SHP77 treated with DMSO at 0.1 percent for 48 hours (cell line): ENCODE measurements at regions not wholly inside any gene's neighbourhood (a gene's known extent, or its start where the extent isn't known, plus 50 kb on each side); places are given as distances from the start of the nearest gene placed in this dataset.
"Not testable (repeated sequence)": the region's sequence is repeated elsewhere in the genome, so short reads cannot be mapped to it uniquely, and the experiment has no call there.

Experiments used
- DNase-seq: peaks from one replicate; lab custom pipeline; 2025; lab: John Stamatoyannopoulos, UW

DNA sequence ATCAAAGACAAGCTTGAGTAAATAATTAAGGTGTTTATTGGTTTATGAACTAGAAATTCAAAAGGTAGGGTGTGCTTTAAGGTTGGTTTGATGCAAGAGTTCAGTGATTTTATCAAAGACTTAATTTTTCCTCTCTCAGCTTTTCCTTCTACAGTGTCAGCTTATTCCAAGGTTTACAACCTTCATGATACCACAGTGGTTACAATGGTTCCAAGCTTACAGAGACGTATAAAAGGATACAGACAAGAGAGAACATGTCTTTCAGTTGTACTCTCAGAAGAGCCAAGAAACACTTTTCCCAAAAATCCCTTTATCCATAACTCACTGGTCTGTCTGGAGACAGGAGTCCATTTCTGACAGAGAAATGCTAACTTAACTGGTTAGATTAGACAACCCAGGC lies 93.5 kb upstream of the LOC128125822 start:
- DNase-seq, result no peak

DNA sequence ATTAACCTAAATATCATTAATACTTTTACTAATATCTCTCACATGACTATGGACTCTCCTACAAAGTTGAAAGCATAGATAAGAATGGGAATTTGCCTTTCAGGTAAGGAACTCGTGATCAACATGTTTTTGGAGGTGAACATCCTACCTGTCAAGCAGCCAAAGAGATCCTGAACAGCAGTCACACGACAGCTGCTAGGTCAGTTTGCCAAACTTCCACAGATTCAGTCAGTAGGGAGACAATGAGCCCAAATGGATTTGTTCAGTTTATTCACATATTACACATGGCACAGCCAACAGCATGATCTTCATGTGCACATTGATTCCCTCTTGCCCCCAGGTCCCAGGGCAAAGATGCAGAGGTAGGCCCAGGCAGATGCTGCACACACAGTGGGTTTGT lies 86.1 kb upstream of the LOC128125822 start:
- no peak for DNase-seq

DNA sequence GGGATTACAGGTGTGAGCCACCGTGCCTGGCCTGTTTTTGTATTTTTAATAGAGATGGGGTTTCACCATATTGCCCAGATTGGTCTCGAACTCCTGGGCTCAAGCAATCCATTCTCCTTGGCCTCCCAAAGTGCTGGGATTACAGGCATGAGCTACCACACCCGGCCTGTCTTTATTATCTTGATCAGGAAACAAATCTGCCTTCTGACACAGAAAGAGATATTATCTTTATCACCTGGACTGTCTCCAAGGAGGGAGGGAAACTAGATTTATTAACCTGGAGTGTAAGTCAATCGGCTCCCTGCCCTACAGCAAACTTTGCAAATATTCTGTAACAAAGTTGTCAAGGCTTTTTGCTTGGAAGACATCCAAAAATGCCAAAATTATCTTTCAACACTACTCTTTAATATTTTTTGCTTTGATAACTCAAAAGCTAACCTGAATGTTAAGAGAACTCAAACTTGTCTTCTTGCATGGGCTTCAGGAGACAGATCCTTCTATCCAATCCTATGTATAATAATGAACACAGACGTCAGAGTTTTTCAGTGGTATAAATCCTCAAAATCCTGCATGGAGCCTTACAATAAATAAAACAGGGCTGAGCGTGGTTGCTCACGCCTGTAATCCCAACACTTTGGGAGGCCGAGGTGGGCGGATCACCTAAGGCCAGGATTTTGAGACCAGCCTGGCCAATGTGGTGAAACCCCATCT lies 85.0 kb upstream of the LOC128125822 start:
- no peak for DNase-seq

DNA sequence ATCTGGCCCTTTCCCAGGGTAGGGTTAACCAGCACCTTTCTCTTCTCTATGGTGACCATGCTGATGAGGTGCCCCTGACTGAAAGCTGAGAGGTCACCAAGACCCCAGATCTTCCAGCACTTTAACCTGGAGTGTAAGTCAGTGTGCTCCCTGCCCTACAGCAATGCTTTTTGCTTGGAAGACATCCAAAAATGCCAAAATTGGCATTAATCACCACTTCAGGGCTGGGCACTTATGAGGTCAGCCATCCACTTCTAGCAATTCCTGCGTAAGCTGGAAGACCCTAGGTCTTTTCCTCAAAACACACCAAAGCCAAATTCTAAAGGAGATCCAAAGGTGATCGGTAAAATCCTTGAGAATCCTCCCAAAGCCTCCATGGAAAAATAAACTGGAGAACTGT lies 81.2 kb upstream of the LOC128125822 start:
- no peak for DNase-seq

DNA sequence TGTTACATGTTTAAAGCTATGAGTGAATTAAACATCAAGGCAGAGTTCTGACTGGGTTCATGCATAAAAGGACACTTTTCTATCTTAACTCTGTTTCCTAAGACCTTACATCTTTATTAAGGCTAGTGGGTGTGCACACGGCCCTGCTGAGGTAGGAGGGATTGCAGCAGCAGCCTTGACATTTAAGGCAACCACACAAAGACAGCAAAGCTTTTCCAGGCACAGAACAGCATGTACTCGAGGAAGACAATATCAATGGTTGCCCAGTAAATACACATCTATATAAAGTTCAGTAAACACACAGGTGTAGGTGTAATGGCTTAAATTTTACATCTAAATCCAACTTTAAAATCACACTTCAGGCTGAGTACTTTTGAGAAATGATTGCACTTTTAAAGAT lies 79.8 kb upstream of the LOC128125822 start:
- DNase-seq, result no peak

DNA sequence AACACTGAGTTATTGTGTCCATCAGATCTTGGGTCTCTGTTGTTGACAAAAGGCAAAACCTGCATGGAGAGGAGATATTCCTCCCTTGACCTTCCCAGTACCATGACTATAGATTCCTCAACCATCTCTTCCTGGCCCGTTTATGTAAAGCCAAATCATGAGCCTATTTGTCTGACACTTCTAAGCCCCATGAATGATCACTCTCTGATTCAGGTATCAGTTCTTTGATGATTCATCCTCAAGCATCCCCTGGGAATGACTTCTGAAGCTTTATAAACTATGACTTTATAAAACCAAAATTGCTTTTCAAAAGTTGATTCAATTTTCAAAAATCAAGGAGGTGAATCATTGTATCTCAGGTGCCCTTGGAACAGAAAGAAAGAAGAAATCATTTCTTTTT lies 78.7 kb upstream of the LOC128125822 start:
- DNase-seq, result no peak

DNA sequence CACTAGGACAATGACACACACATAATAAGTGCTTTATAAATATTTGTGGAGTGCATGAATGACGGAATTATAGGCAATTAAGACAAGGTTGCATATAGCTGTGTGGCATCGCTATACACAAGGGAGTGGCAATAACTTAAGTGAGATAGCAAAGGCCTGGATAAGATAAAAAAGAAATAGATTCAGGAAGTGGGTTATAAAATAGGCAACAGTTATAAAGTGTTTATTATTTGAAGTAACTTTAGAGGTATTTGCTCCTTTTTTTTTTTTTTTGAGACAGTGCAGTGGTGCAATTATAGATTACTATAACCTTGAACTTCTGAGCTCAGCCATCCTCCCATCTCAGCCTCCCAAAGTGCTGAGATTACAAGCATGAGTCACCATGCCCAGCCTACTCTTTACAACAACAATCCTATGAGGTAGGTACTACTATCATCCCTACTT lies 75.9 kb upstream of the LOC128125822 start:
- peak; percentile 30 for DNase-seq

DNA sequence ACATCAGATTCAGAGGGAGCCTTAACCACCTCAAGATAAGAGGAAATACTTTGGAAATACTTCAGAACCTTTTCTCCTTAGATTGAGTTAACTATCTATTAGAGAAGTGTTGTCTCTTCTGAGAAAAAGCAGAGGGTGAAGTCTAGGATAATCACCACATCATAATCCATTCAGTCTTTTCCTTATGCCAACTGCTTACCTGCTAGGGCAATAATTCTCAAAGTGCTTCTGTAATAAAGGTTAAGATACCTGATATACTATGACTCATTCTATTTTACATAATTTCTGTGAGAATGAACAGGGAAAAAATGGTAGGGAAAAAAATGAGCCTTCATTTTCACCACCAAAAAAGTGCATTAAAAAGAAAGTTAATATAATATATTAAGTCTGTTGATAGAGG lies 70.1 kb upstream of the LOC128125822 start:
- no peak for DNase-seq

DNA sequence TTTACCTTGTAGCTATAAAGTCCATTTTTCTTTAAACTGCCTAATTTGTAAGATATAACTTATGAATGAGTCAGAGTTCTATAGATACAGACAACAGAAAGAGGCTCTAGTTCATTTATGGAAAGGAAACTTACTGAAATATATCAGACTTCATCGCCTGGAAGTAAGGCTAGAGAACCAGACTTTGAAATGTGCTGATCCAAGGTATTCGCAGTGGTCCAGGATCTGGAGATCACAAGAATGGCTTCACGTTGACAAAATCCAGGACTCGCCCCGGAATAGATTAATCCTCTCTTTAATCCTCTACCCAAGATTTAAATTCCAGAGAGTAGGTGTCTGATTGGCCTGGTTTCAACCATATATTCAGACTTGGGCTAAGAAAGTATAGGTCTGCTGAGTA lies 69.1 kb upstream of the LOC128125822 start:
- DNase-seq, result no peak

DNA sequence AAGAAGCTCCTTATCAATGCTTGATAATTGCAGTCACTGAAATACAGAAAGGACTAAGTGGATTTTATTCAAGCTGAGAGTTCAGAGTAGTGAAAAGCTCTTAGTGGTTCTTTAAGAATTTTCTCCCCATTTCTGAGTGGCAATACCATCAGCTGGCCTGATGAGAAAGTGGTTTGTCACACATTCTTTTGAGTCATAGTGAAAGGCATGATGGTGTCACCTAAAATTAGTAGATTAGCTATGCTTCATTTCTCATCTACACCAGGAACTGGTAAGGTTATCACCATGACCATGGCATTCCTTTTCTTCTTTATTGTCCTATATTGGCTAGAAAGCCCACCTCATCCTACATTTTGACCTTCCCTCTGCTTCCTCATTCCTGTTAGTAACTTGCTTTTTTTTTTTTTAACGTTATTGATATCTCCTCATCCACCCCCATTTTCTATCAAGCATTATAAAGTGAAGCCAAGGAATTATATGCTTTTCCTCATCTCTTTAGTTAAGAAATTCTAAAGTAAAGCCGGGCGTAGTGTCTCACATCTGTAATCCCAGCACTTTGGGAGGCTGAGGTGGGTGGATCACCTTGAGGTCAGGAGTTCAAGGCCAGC lies 67.4 kb upstream of the LOC128125822 start:
- DNase-seq, result no peak

DNA sequence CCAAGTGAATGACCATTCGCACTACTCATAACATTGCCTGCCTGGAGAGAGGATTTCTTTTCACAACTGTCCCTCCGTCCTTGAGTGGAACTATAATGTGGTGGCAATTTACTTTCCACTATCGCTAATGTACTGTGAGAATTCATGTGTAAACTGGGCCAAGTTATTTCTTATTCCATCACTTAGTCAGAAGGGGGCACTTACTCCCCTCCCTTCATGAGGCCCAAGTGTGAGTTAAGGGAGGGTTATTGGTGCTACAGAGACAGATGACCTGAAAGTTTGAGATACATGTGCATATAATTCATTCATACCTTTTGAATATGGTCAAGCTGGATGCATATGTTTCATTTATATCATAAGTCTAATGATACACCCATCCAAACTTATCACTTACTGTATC lies 65.2 kb upstream of the LOC128125822 start:
- no peak for DNase-seq

DNA sequence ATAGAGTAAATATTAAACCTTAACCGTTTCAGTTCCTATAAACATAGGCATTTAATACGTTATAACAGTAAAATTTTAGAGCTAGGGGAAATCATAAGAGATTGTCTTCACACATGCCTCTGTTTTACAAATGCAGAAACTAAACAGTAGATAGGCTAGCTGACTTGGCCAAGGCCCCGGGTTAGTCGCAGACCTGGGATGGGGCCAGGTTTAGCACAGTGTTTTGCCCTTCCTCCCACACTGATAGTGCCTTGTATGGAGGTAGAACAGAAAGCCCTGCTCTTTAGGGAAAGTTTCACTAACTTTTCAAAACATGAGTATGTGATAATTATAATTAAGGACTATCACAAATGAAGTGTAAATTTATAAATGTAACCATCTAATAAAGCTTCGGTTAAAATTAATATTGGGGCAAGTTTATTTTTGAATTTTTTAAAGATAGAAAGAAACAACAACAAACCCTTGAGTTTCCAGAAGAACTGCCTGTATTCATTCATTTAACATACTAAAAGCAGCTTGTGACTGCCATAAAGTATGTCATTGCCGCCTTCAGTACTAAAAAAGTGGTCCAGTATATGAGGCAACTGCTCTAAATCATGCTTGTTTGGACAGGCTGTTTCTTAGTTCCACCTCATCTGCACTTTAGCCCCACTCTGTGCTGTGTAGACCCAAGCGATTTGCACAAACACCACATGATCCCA lies 62.5 kb upstream of the LOC128125822 start:
- no peak for DNase-seq

DNA sequence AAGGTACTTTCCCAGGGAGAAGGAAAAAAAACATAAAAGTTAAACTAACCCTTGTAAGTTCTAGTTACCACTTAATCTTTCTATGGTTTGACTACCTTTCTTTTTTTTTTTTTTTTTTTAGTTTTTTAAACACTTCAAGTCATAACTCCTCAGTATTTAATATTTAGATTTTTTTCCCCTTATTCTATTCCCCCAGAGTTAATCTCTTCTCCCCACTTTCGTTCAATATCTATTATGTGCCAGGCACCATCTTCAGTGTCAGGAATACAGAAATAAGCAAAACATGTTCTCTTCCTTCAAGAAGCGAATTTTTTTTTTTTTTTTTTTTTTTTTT lies 62.0 kb upstream of the LOC128125822 start:
- DNase-seq, result no peak

DNA sequence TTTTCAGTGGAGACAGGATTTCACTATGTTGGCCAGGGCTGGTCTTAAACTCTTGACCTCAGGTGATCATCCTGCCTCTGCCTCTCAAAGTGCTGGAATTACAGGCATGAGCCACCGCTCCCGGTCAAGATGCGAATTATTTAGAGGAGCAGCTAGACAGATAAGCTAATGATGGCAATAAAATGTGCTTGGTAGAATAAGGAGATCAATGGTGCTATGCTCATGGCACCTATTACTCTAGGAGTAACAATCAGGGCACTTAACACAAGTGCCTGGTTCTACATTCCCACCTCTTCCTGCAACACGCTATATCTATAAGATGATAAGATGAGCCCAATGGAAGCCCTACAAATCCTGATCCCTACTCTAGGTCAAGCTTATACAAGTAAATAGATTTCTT lies 61.4 kb upstream of the LOC128125822 start:
- no peak for DNase-seq

DNA sequence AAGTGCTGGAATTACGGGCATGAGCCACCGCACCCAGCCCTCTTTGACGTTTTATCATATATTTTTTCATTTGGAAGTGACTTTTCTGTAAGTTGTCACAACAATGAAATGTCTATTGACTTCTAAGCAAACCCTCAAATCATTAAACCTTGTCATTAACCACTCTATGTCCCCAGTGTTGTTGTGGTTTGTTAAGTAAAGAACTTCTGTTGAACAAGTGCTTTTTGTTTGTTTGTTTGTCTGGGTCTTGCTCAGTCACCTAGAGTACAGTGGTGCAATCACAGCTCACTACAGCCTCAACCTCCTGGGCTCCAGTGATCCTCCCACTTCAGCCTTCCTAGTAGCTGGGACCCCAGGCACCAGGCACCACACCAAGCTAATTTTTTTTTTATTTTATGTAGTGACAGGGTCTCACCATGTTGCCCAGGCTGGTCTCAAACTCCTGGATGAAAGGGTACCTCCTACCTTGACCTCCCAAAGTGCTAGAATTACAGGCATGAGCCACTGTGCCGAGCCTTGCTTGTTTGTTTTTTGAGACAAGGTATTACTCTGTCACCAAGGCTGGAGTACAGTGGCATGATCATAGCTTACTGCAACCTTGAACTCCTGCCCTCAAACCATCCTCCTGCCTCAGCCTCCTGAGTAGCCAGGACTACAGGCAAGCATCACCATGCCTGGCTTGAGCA lies 57.6 kb upstream of the LOC128125822 start:
- DNase-seq, result no peak

DNA sequence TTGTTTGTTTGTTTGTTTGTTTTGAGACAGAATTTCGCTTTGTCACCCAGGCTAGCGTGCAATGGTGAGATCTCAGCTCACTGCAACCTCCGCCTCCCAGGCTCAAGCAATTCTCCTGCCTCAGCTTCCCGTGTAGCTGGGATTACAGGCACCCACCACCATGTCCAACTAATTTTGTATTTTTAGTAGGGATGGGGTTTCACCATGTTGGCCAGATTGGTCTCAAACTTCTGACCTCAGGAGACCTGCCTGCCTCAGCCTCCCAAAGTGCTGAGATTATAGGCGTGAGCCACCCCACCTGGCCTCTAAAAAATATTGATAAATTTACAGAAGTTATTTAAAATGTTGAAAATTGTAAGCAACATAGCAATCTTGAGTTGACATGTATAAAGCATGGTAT lies 57.1 kb upstream of the LOC128125822 start:
- not testable (repeated sequence) for DNase-seq

DNA sequence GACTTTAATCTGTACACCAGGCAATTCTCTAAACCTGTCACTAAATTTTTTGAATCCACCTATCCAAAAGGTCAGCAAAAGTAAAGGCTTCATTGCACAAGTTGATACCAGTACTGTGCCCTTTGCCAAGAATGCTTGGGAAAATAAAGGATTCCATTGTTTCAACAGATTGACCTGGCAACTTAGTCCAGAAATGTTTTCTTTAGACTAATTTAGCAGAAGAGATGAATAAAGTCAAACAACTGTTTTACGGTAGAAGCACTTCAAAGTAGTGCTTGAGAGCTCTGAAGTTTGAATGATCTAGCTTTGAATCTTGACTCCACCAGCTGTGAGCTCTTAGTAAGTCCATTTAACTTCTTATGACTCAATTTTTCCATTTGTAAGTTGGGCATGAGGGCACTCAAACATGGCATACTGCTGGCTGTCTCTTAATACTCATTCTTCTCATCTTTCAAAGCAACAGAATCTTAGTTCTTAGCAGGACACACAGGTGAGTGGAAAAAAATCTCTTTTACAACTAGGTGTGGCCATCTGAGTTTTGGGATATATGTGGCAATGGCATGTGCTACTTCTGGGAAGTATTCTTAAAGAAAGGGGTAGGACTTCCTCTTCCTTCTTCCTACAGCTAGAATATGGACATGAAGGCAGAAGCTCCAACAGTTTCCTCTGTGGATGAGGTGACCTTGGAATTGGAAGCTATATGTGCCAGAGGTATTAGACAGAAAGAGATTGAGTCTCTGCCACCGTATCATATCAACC lies 55.9 kb upstream of the LOC128125822 start:
- DNase-seq, result no peak

DNA sequence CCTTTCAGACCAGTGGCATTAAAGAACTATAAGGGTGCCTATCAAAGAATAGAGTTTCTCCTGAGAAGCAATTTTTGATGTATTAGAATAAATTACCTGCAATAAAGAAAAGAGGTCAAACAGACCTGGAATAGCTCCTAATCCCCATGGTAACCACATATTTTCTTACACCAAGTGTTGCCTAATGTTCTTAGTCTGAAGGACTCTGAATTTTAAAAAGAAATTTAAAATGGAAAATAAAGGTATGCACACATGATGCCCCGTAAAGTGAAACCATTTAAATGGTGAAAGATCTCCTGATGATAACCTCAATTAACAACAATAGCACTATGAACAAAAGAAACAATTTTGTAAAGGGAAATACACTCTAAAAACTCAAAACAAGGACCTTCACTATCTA lies 55.1 kb upstream of the LOC128125822 start:
- no peak for DNase-seq

DNA sequence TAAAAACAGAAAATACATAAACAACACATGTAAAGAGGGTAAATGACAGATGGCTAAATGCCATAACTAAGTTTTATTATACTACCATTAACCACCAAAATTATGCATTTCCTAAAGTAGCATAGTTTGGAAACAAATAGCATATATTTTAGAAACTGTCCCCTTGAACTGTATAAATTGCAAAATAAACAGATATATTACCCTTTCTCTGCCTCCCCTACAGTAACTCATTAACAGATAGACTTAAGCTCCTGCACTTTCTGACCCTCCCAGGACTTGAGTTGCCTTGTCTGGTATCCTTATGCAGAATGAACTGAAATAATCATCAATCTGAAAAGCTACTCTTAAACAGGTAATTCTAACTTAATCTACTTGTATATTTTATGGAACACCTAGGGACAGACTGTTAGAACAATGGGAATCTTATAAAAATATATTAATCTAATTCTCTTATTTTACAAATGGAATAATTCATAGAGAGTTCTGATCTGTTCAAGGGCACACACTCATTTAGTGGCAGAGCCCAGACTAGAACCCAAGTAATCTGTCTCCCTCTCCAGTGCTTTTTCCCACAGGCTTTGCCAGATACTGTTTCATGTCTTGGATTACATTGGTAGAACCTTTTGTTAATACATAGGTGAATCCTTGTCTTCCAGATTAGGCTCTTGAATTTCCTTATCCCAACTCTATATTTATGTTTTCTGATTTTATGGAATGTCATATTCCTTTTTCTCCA lies 50.6 kb upstream of the LOC128125822 start:
- no peak for DNase-seq
